H9 (cell line): ENCODE measurements at regions not wholly inside any gene's neighbourhood (a gene's known extent, or its start where the extent isn't known, plus 50 kb on each side); places are given as distances from the start of the nearest gene placed in this dataset.

ENCODE experiments used
- DNase-seq: peaks from one replicate; pipeline ENCODE4 v3.0.0-alpha.2; 2017
- H2AFZ ChIP-seq: one replicate; pipeline ENCODE4 v1.6.1; 2013; ENCODE audit warnings: mild to moderate bottlenecking, low read length, control low read depth, moderate library complexity
- H2AK5ac ChIP-seq: 2 replicates; pipeline ENCODE4 v1.6.1; 2013; ENCODE audit warnings: low read length, control low read depth, mixed read lengths; ENCODE audit not compliant: insufficient read length
- H2BK120ac ChIP-seq: one replicate; pipeline ENCODE4 v1.6.1; 2013; ENCODE audit warnings: low read depth, mild to moderate bottlenecking, low read length, control low read depth, inconsistent platforms; ENCODE audit not compliant: poor library complexity, severe bottlenecking
- H2BK12ac ChIP-seq: 2 replicates; pipeline ENCODE4 v1.6.1; 2013; ENCODE audit warnings: low read length, control low read depth, mixed read lengths, low read depth; ENCODE audit not compliant: insufficient read length
- H2BK15ac ChIP-seq: 2 replicates; pipeline ENCODE4 v1.6.1; 2013; ENCODE audit warnings: low read depth, low read length, control low read depth
- H2BK20ac ChIP-seq: one replicate; pipeline ENCODE4 v1.6.1; 2013; ENCODE audit warnings: low read depth, mild to moderate bottlenecking, low read length, control low read depth, inconsistent platforms; ENCODE audit not compliant: poor library complexity, severe bottlenecking
- H2BK5ac ChIP-seq: 2 replicates; pipeline ENCODE4 v1.6.1; 2013; ENCODE audit warnings: low read length, control low read depth, mixed read lengths; ENCODE audit not compliant: insufficient read length
- H3K14ac ChIP-seq: 2 replicates; pipeline ENCODE4 v1.6.1; 2013; ENCODE audit warnings: low read length, control low read depth; ENCODE audit not compliant: insufficient read depth
- H3K18ac ChIP-seq: 2 replicates; pipeline ENCODE4 v1.6.1; 2013; ENCODE audit warnings: low read depth, mild to moderate bottlenecking, mixed read lengths, low read length, control low read depth; ENCODE audit not compliant: insufficient read length
- H3K23ac ChIP-seq: 2 replicates; pipeline ENCODE4 v1.6.1; 2013; ENCODE audit warnings: low read length, control low read depth, mixed read lengths, low read depth; ENCODE audit not compliant: insufficient read length
- H3K23me2 ChIP-seq: 2 replicates; pipeline ENCODE4 v1.6.1; 2013; ENCODE audit warnings: low read depth, mild to moderate bottlenecking, mixed read lengths, low read length, control low read depth; ENCODE audit not compliant: insufficient read length, poor library complexity, severe bottlenecking
- H3K27ac ChIP-seq: 2 replicates; pipeline ENCODE4 v1.5.1; 2013; ENCODE audit warnings: low read length, control low read depth, mixed read lengths, low read depth; ENCODE audit not compliant: insufficient read length
- H3K27me3 ChIP-seq: 2 replicates; pipeline ENCODE4 v1.6.1; 2013; ENCODE audit warnings: low read length, control low read depth, inconsistent platforms; ENCODE audit not compliant: insufficient read depth
- H3K4ac ChIP-seq: 2 replicates; pipeline ENCODE4 v1.6.1; 2013; ENCODE audit warnings: low read depth, mild to moderate bottlenecking, control low read depth, inconsistent platforms, low read length, moderate library complexity
- H3K4me1 ChIP-seq: 2 replicates; pipeline ENCODE4 v1.6.1; 2013; ENCODE audit warnings: low read length, control low read depth, inconsistent platforms; ENCODE audit not compliant: insufficient read depth
- H3K4me2 ChIP-seq: 2 replicates; pipeline ENCODE4 v1.6.1; 2013; ENCODE audit warnings: low read length, control low read depth, mixed read lengths; ENCODE audit not compliant: insufficient read length, insufficient read depth
- H3K56ac ChIP-seq: 2 replicates; pipeline ENCODE4 v1.6.1; 2013; ENCODE audit warnings: low read depth, mild to moderate bottlenecking, mixed read lengths, low read length, control low read depth; ENCODE audit not compliant: insufficient read length
- H3K79me1 ChIP-seq: 2 replicates; pipeline ENCODE4 v1.6.1; 2013; ENCODE audit warnings: low read depth, mild to moderate bottlenecking, moderate library complexity, low read length, control low read depth, inconsistent platforms; ENCODE audit not compliant: insufficient read depth, poor library complexity, severe bottlenecking
- H3K79me2 ChIP-seq: 2 replicates; pipeline ENCODE4 v1.6.1; 2013; ENCODE audit warnings: low read length, control low read depth, inconsistent platforms; ENCODE audit not compliant: insufficient read depth
- H3K9ac ChIP-seq: 2 replicates; pipeline ENCODE4 v1.6.1; 2013; ENCODE audit warnings: low read length, control low read depth, mixed read lengths; ENCODE audit not compliant: insufficient read length; ENCODE audit errors: extremely low read depth
- H3K9me3 ChIP-seq: one replicate; pipeline ENCODE4 v1.6.1; 2013; ENCODE audit warnings: low read depth, low read length, inconsistent platforms; ENCODE audit not compliant: control insufficient read depth
- H3T11ph ChIP-seq: one replicate; pipeline ENCODE4 v1.6.1; 2013; ENCODE audit warnings: mild to moderate bottlenecking, low read length, control low read depth, inconsistent platforms
- H4K20me1 ChIP-seq: one replicate; pipeline ENCODE4 v1.6.1; 2013; ENCODE audit not compliant: control insufficient read depth, insufficient read length, insufficient read depth
- H4K5ac ChIP-seq: 2 replicates; pipeline ENCODE4 v1.6.1; 2013; ENCODE audit warnings: low read depth, mild to moderate bottlenecking, mixed read lengths, low read length, control low read depth; ENCODE audit not compliant: insufficient read length
- H4K8ac ChIP-seq: replicated peaks from 2 replicates; pipeline ENCODE4 v1.6.1; 2013; ENCODE audit warnings: low read length, control low read depth, mixed read lengths, low read depth; ENCODE audit not compliant: insufficient read length
- H4K91ac ChIP-seq: 2 replicates; pipeline ENCODE4 v1.6.1; 2013; ENCODE audit warnings: low read depth, mild to moderate bottlenecking, moderate library complexity, mixed read lengths, low read length, control low read depth; ENCODE audit not compliant: insufficient read length
- H3K27ac Mint-ChIP-seq, 3 experiments: 2 replicates in 2 of 3; 3 replicates in 1 of 3; pipeline ENCODE4 v1.8.0; 2020 to 2021; ENCODE audit warnings: mixed read lengths in 3 of 3, mild to moderate bottlenecking in 1 of 3, moderate library complexity in 1 of 3
- H3K27me3 Mint-ChIP-seq: 2 replicates; pipeline ENCODE4 v1.8.0; 2021; ENCODE audit warnings: low read depth, mild to moderate bottlenecking, moderate library complexity, mixed read lengths
- H3K36me3 Mint-ChIP-seq, 3 experiments: 2 replicates in 2 of 3; 3 replicates in 1 of 3; pipeline ENCODE4 v1.8.0; 2020 to 2021; ENCODE audit warnings: low read depth in 3 of 3, mixed read lengths in 3 of 3; ENCODE audit not compliant: insufficient read depth in 1 of 3
- H3K4me1 Mint-ChIP-seq, 2 experiments: 2 replicates each; pipeline ENCODE4 v1.8.0; 2020; ENCODE audit warnings: mixed read lengths in 2 of 2
- H3K4me3 Mint-ChIP-seq, 2 experiments: 2 replicates in 1 of 2; 3 replicates in 1 of 2; pipeline ENCODE4 v1.8.0; 2020 to 2021; ENCODE audit warnings: mild to moderate bottlenecking in 2 of 2, mixed read lengths in 2 of 2, moderate library complexity in 1 of 2
- H3K9me3 Mint-ChIP-seq, 2 experiments: 2 replicates in 1 of 2; 3 replicates in 1 of 2; pipeline ENCODE4 v1.8.0; 2020; ENCODE audit warnings: mild to moderate bottlenecking in 2 of 2, mixed read lengths in 2 of 2, moderate library complexity in 1 of 2
- CTCF ChIP-seq: fragments of 200-600 bp; sonication (generic); conservative IDR thresholded peaks from 3 replicates; pipeline ENCODE4 v1.8.0; 2021; ENCODE audit warnings: antibody characterized with exemption, mild to moderate bottlenecking
- WGBS: extraction: QIAGEN DNeasy Blood & Tissue Kit; methylation state at CpG from one replicate; pipeline ENCODE4 v1.1.7; 2013; ENCODE audit warnings: missing lambda C conversion rate, low lambda C conversion rate, mixed read lengths; ENCODE audit not compliant: insufficient read length; ENCODE audit errors: extremely low coverage; 5-methylcytosine and 5-hydroxymethylcytosine counted together

GRCh38 chr17:14776791-14777190, 475.9 kb downstream of the HS3ST3B1 start:
- DNase-seq = no peak
- Histone ChIP-seq H4K20me1 (no peaks in the 10 kb centered on the region), H3K23ac (no peak overlapping the region), H2BK15ac (no peak overlapping the region), H4K91ac (no peak overlapping the region), H2BK120ac (no peak overlapping the region), H3K4me2 (no peak overlapping the region), H3K9me3 (no peaks in the 10 kb centered on the region), H3K27ac (no peak overlapping the region), H3K4me1 (peaks cover 17% of the 10 kb centered on the region; the same call in 1 of the 2 replicates), H3K79me1 (no peaks in the 10 kb centered on the region), H3K79me2 (no peaks in the 10 kb centered on the region), H2AFZ (no peak overlapping the region), H4K8ac (no peak overlapping the region), H2AK5ac (no peak overlapping the region), H2BK12ac (no peak overlapping the region), H3K23me2 (no peaks in the 10 kb centered on the region), H3K14ac (no peak overlapping the region), H3T11ph (no peak overlapping the region), H3K56ac (no peak overlapping the region), H2BK5ac (no peak overlapping the region), H3K9ac (no peak overlapping the region), H3K27me3 (no peaks in the 10 kb centered on the region), H3K4ac (no peak overlapping the region), H2BK20ac (no peak overlapping the region), H3K18ac (no peak overlapping the region), H4K5ac (no peak overlapping the region)
- H3K36me3 Mint-ChIP-seq = peaks cover 0 to 5% (median 0%) of the 10 kb centered on the region in 3 experiments; a peak in 4 of 7 replicates
- TF ChIP-seq CTCF = no peak
- peaks cover 0 to 4% of the 10 kb centered on the region in 2 experiments; a peak in 4 of 5 replicates for H3K9me3 Mint-ChIP-seq
- WGBS = no CpG with 5 or more reads among the region's 1 CpG
- H3K27me3 Mint-ChIP-seq = peaks cover 4% of the 10 kb centered on the region; the same call in 1 of the 2 replicates
- no peak overlapping the region for H3K4me3 Mint-ChIP-seq
- no peak overlapping the region for H3K27ac Mint-ChIP-seq
- peaks cover 47 to 54% of the 10 kb centered on the region in 2 experiments for H3K4me1 Mint-ChIP-seq
